Hepatocyte (in vitro differentiated cells): ENCODE measurements at regions not wholly inside any gene's neighbourhood (a gene's known extent, or its start where the extent isn't known, plus 50 kb on each side); places are given as distances from the start of the nearest gene placed in this dataset.

Experiments used
- DNase-seq: peaks from one replicate; pipeline ENCODE4 v3.0.0-alpha.2; 2016; ENCODE audit warnings: low spot score
- H2AFZ ChIP-seq: fragments of 200-600 bp; sonication (generic); 2 replicates; pipeline ENCODE4 v1.6.0; 2016; ENCODE audit warnings: antibody characterized with exemption, mild to moderate bottlenecking
- H3K27ac ChIP-seq: fragments of 200-600 bp; sonication (generic); 2 replicates; pipeline ENCODE4 v1.5.1; 2016; ENCODE audit warnings: mild to moderate bottlenecking
- H3K27me3 ChIP-seq: fragments of 200-600 bp; sonication (generic); 2 replicates; pipeline ENCODE4 v1.6.1; 2016
- H3K36me3 ChIP-seq: fragments of 200-600 bp; sonication (generic); replicated peaks from 2 replicates; pipeline ENCODE4 v1.5.1; 2016; ENCODE audit warnings: low read depth; ENCODE audit not compliant: insufficient read depth
- H3K4me1 ChIP-seq: fragments of 200-600 bp; sonication (generic); 2 replicates; pipeline ENCODE4 v1.5.1; 2016; ENCODE audit warnings: mild to moderate bottlenecking, moderate library complexity; ENCODE audit not compliant: insufficient read depth
- H3K4me2 ChIP-seq: fragments of 200-600 bp; sonication (generic); 2 replicates; pipeline ENCODE4 v1.6.0; 2016
- H3K4me3 ChIP-seq: fragments of 200-600 bp; sonication (generic); 2 replicates; pipeline ENCODE4 v1.5.1; 2016; ENCODE audit warnings: mild to moderate bottlenecking
- H3K79me2 ChIP-seq: fragments of 200-600 bp; sonication (generic); 2 replicates; pipeline ENCODE4 v1.6.0; 2017; ENCODE audit warnings: mild to moderate bottlenecking
- H3K9me2 ChIP-seq: fragments of 200-600 bp; sonication (generic); replicated peaks from 2 replicates; pipeline ENCODE4 v1.6.0; 2017; ENCODE audit warnings: mild to moderate bottlenecking; ENCODE audit not compliant: insufficient read depth
- H3K9me3 ChIP-seq: fragments of 200-600 bp; sonication (generic); 2 replicates; pipeline ENCODE4 v1.5.1; 2016; ENCODE audit warnings: low read depth, mild to moderate bottlenecking
- H4K20me1 ChIP-seq: fragments of 200-600 bp; sonication (generic); 2 replicates; pipeline ENCODE4 v1.6.0; 2016; ENCODE audit warnings: mild to moderate bottlenecking; ENCODE audit not compliant: insufficient read depth, poor library complexity, severe bottlenecking
- CTCF ChIP-seq: fragments of 200-600 bp; sonication (generic); IDR thresholded peaks from 2 replicates; pipeline ENCODE4 v1.5.1; 2016; ENCODE audit warnings: antibody characterized with exemption, mild to moderate bottlenecking; ENCODE audit not compliant: poor library complexity
- EZH2 ChIP-seq: fragments of 200-600 bp; sonication (generic); IDR thresholded peaks from 2 replicates; pipeline ENCODE4 v1.6.1; 2016; ENCODE audit warnings: antibody characterized with exemption, mild to moderate bottlenecking, borderline replicate concordance
- EZH2phosphoT487 ChIP-seq: fragments of 200-600 bp; sonication (generic); IDR thresholded peaks from one replicate; pipeline ENCODE4 v1.6.1; 2018; ENCODE audit warnings: antibody characterized with exemption, mild to moderate bottlenecking, low read depth, moderate library complexity; ENCODE audit not compliant: unreplicated experiment, severe bottlenecking
- WGBS: methylation state at CpG from one replicate; pipeline ENCODE4 v1.1.6; 2016; ENCODE audit warnings: low lambda C conversion rate; ENCODE audit errors: missing lambda C conversion rate; 5-methylcytosine and 5-hydroxymethylcytosine counted together

GRCh38 chr9:99745085-99745484, 76.6 kb upstream of the NR4A3 start:
- no peaks in the 10 kb centered on the region for H3K9me3 ChIP-seq
- no peaks in the 10 kb centered on the region for H3K4me1 ChIP-seq
- WGBS, result 82% methylated on average over 4 of the region's 4 CpGs
- DNase-seq, result no peak
- H3K27ac ChIP-seq, result no peak overlapping the region
- H2AFZ ChIP-seq, result no peak overlapping the region
- no peak overlapping the region for H3K4me3 ChIP-seq
- H3K27me3 ChIP-seq, result no peaks in the 10 kb centered on the region
- no peaks in the 10 kb centered on the region for H3K79me2 ChIP-seq
- H3K4me2 ChIP-seq, result no peak overlapping the region
- H3K36me3 ChIP-seq, result no peaks in the 10 kb centered on the region
- H3K9me2 ChIP-seq, result no peaks in the 10 kb centered on the region
- TF ChIP-seq EZH2phosphoT487 (no peak), EZH2 (no peak), CTCF (no peak)
- no peaks in the 10 kb centered on the region for H4K20me1 ChIP-seq

GRCh38 chr9:99746406-99746805, 75.3 kb upstream of the NR4A3 start:
- Histone ChIP-seq H3K4me1 (no peaks in the 10 kb centered on the region), H3K27ac (no peak overlapping the region), H3K4me3 (no peak overlapping the region), H3K4me2 (no peak overlapping the region), H3K27me3 (no peaks in the 10 kb centered on the region), H3K79me2 (no peaks in the 10 kb centered on the region), H4K20me1 (no peaks in the 10 kb centered on the region), H3K36me3 (no peaks in the 10 kb centered on the region), H3K9me3 (no peaks in the 10 kb centered on the region), H2AFZ (no peak overlapping the region), H3K9me2 (no peaks in the 10 kb centered on the region)
- TF ChIP-seq CTCF, result no peak
- TF ChIP-seq EZH2phosphoT487, result no peak
- no peak for TF ChIP-seq EZH2
- WGBS, result 97% methylated on average over 1 of the region's 1 CpG
- no peak for DNase-seq

GRCh38 chr9:99748266-99748665, 73.4 kb upstream of the NR4A3 start:
- Histone ChIP-seq H3K9me2 (no peaks in the 10 kb centered on the region), H2AFZ (no peak overlapping the region), H3K4me3 (no peak overlapping the region), H4K20me1 (no peaks in the 10 kb centered on the region), H3K79me2 (no peaks in the 10 kb centered on the region), H3K9me3 (no peaks in the 10 kb centered on the region), H3K4me2 (no peak overlapping the region), H3K27ac (no peak overlapping the region), H3K36me3 (no peaks in the 10 kb centered on the region), H3K27me3 (no peaks in the 10 kb centered on the region), H3K4me1 (no peaks in the 10 kb centered on the region)
- DNase-seq, result no peak
- TF ChIP-seq CTCF, result no peak
- no peak for TF ChIP-seq EZH2
- no peak for TF ChIP-seq EZH2phosphoT487

- Histone ChIP-seq H3K4me1 (no peaks in the 10 kb centered on the region), H3K79me2 (no peaks in the 10 kb centered on the region), H3K27me3 (no peaks in the 10 kb centered on the region), H4K20me1 (no peaks in the 10 kb centered on the region), H3K36me3 (no peaks in the 10 kb centered on the region), H2AFZ (no peak overlapping the region), H3K4me2 (no peak overlapping the region), H3K9me2 (no peaks in the 10 kb centered on the region), H3K4me3 (no peak overlapping the region), H3K27ac (no peak overlapping the region), H3K9me3 (no peaks in the 10 kb centered on the region)
- no peak for DNase-seq
- TF ChIP-seq CTCF, result no peak
- TF ChIP-seq EZH2, result no peak
- no peak for TF ChIP-seq EZH2phosphoT487
- 88% methylated on average over 1 of the region's 1 CpG for WGBS
These were observed 73.0 kb upstream of the NR4A3 start for GRCh38 chr9:99748676-99749075.
